Left lung (tissue), 4 donors: ENCODE measurements at regions not wholly inside any gene's neighbourhood (a gene's known extent, or its start where the extent isn't known, plus 50 kb on each side); places are given as distances from the start of the nearest gene placed in this dataset.

Experiments
- ATAC-seq: fragments of 200-7000 bp; cut with Tn5 transposase; one replicate; pipeline ENCODE4 v1.9.1; 2020; ENCODE audit warnings: moderate library complexity
- DNase-seq, 4 donors: peaks; one replicate each; pipeline ENCODE4 v3.0.0-alpha.2; 2013 to 2020
- H3K27ac ChIP-seq, 2 donors: fragments of 200-600 bp; sonication (generic) in 1 of 2; one replicate each; pipeline versions ENCODE4 v1.5.0 to v1.8.0; 2020 to 2021
- H3K27me3 ChIP-seq, 2 donors: fragments of 200-600 bp; sonication (generic) in 1 of 2; one replicate each; pipeline versions ENCODE4 v1.5.0 to v1.8.0; 2020 to 2021
- H3K36me3 ChIP-seq, 2 donors: fragments of 200-600 bp; sonication (generic) in 1 of 2; one replicate each; pipeline versions ENCODE4 v1.5.0 to v1.8.0; 2020 to 2021
- H3K4me1 ChIP-seq, 2 donors: fragments of 200-600 bp; one replicate each; pipeline ENCODE4 v1.8.0; 2021
- H3K4me3 ChIP-seq, 2 donors: fragments of 200-600 bp; sonication (generic) in 1 of 2; one replicate each; pipeline versions ENCODE4 v1.5.0 to v1.8.0; 2020 to 2021; ENCODE audit warnings: mild to moderate bottlenecking in 1 of 2
- H3K9me3 ChIP-seq, 2 donors: fragments of 200-600 bp; sonication (generic) in 1 of 2; one replicate each; pipeline versions ENCODE4 v1.5.0 to v1.8.0; 2020 to 2021
- CTCF ChIP-seq, 2 donors: fragments of 200-600 bp; sonication (generic) in 1 of 2; IDR thresholded peaks; one replicate each; pipeline versions ENCODE4 v1.5.0 to v1.8.0; 2021; ENCODE audit warnings: antibody characterized with exemption in 2 of 2
- intact Hi-C, 2 donors: fragments of 100-400 bp; cut with DNase I; formaldehyde crosslinking; loops; one replicate each; pipeline versions ENCODE4 v1.11.2 to v1.14.2; 2022
- donor health status: DM: no; HTN: yes; CAD: no.
- donor health status: DM: no; HTN: no; CAD: no.

GRCh38 chr13:104592545-104593250 is 1526.5 kb upstream of the SLC10A2 start:
- Histone ChIP-seq H3K27me3 (no peaks in the 10 kb centered on the region), H3K27ac (no peak overlapping the region), H3K9me3 (no peaks in the 10 kb centered on the region), H3K4me3 (no peak overlapping the region), H3K36me3 (no peaks in the 10 kb centered on the region), H3K4me1 (peaks cover 0 to 6% of the 10 kb centered on the region in 2 donors)
- ATAC-seq: no peak
- intact Hi-C loops: no loop called here
- no peak for TF ChIP-seq CTCF (IDR thresholded peaks at IDR 0.05)
- no peak for DNase-seq

GRCh38 chr13:104592127-104592526 is 1525.9 kb upstream of the SLC10A2 start:
- H3K4me1 ChIP-seq: peaks cover 0 to 6% of the 10 kb centered on the region in 2 donors
- H3K27me3 ChIP-seq: no peaks in the 10 kb centered on the region
- ATAC-seq (peak; percentile 80), DNase-seq (no peak)
- no peak overlapping the region for H3K4me3 ChIP-seq
- no peaks in the 10 kb centered on the region for H3K9me3 ChIP-seq
- no peaks in the 10 kb centered on the region for H3K36me3 ChIP-seq
- H3K27ac ChIP-seq: no peak overlapping the region
- no peak for TF ChIP-seq CTCF (IDR thresholded peaks at IDR 0.05)
- intact Hi-C loops: no loop called here

- ATAC-seq (peak; percentile 12), DNase-seq (peak in 2 of 4 donors; percentile 16 to 41)
- Histone ChIP-seq H3K36me3 (no peaks in the 10 kb centered on the region), H3K4me1 (no peaks in the 10 kb centered on the region), H3K27ac (no peak overlapping the region), H3K4me3 (no peak overlapping the region), H3K27me3 (no peaks in the 10 kb centered on the region), H3K9me3 (no peaks in the 10 kb centered on the region)
- no peak for TF ChIP-seq CTCF (IDR thresholded peaks at IDR 0.05)
- intact Hi-C loops: no loop called here
Observed at GRCh38 chr13:104586051-104586746, 1520.0 kb upstream of the SLC10A2 start.

GRCh38 chr13:104584481-104584880 is 1518.3 kb upstream of the SLC10A2 start:
- Histone ChIP-seq H3K36me3 (no peaks in the 10 kb centered on the region), H3K27ac (no peak overlapping the region), H3K9me3 (no peaks in the 10 kb centered on the region), H3K4me3 (no peak overlapping the region), H3K4me1 (no peaks in the 10 kb centered on the region), H3K27me3 (no peaks in the 10 kb centered on the region)
- ATAC-seq (no peak), DNase-seq (no peak)
- TF ChIP-seq CTCF (IDR thresholded peaks at IDR 0.05): no peak
- intact Hi-C loops: no loop called here

- intact Hi-C loops: no loop called here
- no peak for ATAC-seq
- TF ChIP-seq CTCF (IDR thresholded peaks at IDR 0.05): no peak
- H3K27me3 ChIP-seq: no peaks in the 10 kb centered on the region
- no peak overlapping the region for H3K4me3 ChIP-seq
- H3K4me1 ChIP-seq: no peaks in the 10 kb centered on the region
- H3K9me3 ChIP-seq: no peaks in the 10 kb centered on the region
- no peaks in the 10 kb centered on the region for H3K36me3 ChIP-seq
- no peak overlapping the region for H3K27ac ChIP-seq
- DNase-seq: no peak
Observed at GRCh38 chr13:104580931-104581330, 1514.7 kb upstream of the SLC10A2 start.
